Esophagus squamous epithelium (tissue), 4 donors: ENCODE measurements at regions not wholly inside any gene's neighbourhood (a gene's known extent, or its start where the extent isn't known, plus 50 kb on each side); places are given as distances from the start of the nearest gene placed in this dataset.

Experiments used
- CTCF ChIP-seq, 6 experiments: fragments of 450-650 bp in 4 of 6; fragments of 200-600 bp in 2 of 6; sonication (generic) in 2 of 6; IDR thresholded peaks; one replicate each; pipeline ENCODE4 v1.5.1; 2016 to 2019; ENCODE audit warnings: antibody characterized with exemption in 6 of 6, mild to moderate bottlenecking in 4 of 6, moderate library complexity in 4 of 6
- POLR2A ChIP-seq, 4 donors: fragments of 450-650 bp; IDR thresholded peaks; one replicate each; pipeline ENCODE4 v1.6.1; 2017; ENCODE audit warnings: antibody characterized with exemption in 4 of 4, mild to moderate bottlenecking in 4 of 4, moderate library complexity in 3 of 4

- TF ChIP-seq POLR2A (IDR thresholded peaks at IDR 0.05) (no peak), CTCF (IDR thresholded peaks at IDR 0.05) (no peak)
These were observed 477.9 kb downstream of the RPS24 start for GRCh38 chr10:78511324-78512204.
